Suprapubic skin (tissue), 4 donors: ENCODE measurements at regions not wholly inside any gene's neighbourhood (a gene's known extent, or its start where the extent isn't known, plus 50 kb on each side); places are given as distances from the start of the nearest gene placed in this dataset.

Source experiments
- DNase-seq, 2 donors: peaks; one replicate each; pipeline ENCODE4 v3.0.0-alpha.2; 2019; ENCODE audit warnings: low spot score in 2 of 2
- H3K27ac ChIP-seq: fragments of 200-600 bp; sonication (generic); one replicate; pipeline ENCODE4 v1.5.1; 2019
- H3K27me3 ChIP-seq: fragments of 200-600 bp; sonication (generic); one replicate; pipeline ENCODE4 v1.5.1; 2019
- H3K36me3 ChIP-seq: fragments of 200-600 bp; sonication (generic); one replicate; pipeline ENCODE4 v1.5.1; 2019
- H3K4me1 ChIP-seq: fragments of 200-600 bp; sonication (generic); one replicate; pipeline ENCODE4 v1.5.1; 2019
- H3K4me3 ChIP-seq: fragments of 200-600 bp; sonication (generic); one replicate; pipeline ENCODE4 v1.5.1; 2019; ENCODE audit warnings: mild to moderate bottlenecking
- H3K9me3 ChIP-seq: fragments of 200-600 bp; sonication (generic); one replicate; pipeline ENCODE4 v1.5.1; 2019
- EP300 ChIP-seq: sonication (generic); formaldehyde crosslinking; IDR thresholded peaks from one replicate; pipeline ENCODE4 v1.6.1; 2017; ENCODE audit warnings: antibody characterized with exemption
- POLR2A ChIP-seq, 2 donors: fragments of 450-650 bp; IDR thresholded peaks; one replicate each; pipeline ENCODE4 v1.6.1; 2017; ENCODE audit warnings: antibody characterized with exemption in 2 of 2, mild to moderate bottlenecking in 2 of 2, moderate library complexity in 2 of 2
- POLR2AphosphoS5 ChIP-seq, 3 donors: sonication (generic); formaldehyde crosslinking; IDR thresholded peaks; one replicate each; pipeline ENCODE4 v1.6.1; 2017; ENCODE audit warnings: antibody characterized with exemption in 3 of 3
- WGBS: methylation state at CpG from one replicate; pipeline ENCODE4 v1.1.5; 2018; 5-methylcytosine and 5-hydroxymethylcytosine counted together
- TF ChIP-seq, protein P1 (sequence below), 2 donors: fragments of 200-600 bp in 1 of 2; fragments of 450-650 bp in 1 of 2; sonication (generic) in 1 of 2; IDR thresholded peaks; one replicate each; pipeline ENCODE4 v1.5.1; 2016 to 2019; ENCODE audit warnings: antibody characterized with exemption in 2 of 2, mild to moderate bottlenecking in 1 of 2, moderate library complexity in 1 of 2

DNA sequence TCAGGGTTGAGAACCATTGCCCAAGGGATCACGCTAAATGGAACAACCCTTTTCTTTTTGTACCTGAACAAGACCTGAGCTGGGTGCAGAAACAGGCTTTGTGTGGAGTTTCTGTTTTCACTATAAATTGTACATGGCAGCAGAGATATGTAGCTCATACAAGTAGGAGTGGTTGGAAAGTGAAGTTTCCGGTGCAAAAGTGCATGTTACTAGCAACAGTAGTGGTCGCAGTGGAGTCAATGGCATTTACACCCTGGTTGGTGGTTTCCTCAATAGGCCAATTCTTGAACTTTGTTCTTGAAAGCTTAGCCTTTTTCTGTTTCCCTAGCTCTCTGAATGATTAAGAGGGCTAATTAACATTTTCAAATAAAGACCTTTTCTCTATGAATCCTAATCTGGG is 170.7 kb downstream of the NEBL start:
- no peaks in the 10 kb centered on the region for H3K27me3 ChIP-seq
- no peaks in the 10 kb centered on the region for H3K9me3 ChIP-seq
- 79% methylated on average over 3 of the region's 3 CpGs for WGBS
- no peak for DNase-seq
- H3K27ac ChIP-seq, result no peak overlapping the region
- no peak overlapping the region for H3K4me3 ChIP-seq
- TF ChIP-seq POLR2A (IDR thresholded peaks at IDR 0.05) (no peak), EP300 (no peak), POLR2AphosphoS5 (IDR thresholded peaks at IDR 0.05) (no peak)
- TF ChIP-seq, protein P1, sequence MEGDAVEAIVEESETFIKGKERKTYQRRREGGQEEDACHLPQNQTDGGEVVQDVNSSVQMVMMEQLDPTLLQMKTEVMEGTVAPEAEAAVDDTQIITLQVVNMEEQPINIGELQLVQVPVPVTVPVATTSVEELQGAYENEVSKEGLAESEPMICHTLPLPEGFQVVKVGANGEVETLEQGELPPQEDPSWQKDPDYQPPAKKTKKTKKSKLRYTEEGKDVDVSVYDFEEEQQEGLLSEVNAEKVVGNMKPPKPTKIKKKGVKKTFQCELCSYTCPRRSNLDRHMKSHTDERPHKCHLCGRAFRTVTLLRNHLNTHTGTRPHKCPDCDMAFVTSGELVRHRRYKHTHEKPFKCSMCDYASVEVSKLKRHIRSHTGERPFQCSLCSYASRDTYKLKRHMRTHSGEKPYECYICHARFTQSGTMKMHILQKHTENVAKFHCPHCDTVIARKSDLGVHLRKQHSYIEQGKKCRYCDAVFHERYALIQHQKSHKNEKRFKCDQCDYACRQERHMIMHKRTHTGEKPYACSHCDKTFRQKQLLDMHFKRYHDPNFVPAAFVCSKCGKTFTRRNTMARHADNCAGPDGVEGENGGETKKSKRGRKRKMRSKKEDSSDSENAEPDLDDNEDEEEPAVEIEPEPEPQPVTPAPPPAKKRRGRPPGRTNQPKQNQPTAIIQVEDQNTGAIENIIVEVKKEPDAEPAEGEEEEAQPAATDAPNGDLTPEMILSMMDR (IDR thresholded peaks at IDR 0.05), result no peak
- no peaks in the 10 kb centered on the region for H3K4me1 ChIP-seq
- no peaks in the 10 kb centered on the region for H3K36me3 ChIP-seq

DNA sequence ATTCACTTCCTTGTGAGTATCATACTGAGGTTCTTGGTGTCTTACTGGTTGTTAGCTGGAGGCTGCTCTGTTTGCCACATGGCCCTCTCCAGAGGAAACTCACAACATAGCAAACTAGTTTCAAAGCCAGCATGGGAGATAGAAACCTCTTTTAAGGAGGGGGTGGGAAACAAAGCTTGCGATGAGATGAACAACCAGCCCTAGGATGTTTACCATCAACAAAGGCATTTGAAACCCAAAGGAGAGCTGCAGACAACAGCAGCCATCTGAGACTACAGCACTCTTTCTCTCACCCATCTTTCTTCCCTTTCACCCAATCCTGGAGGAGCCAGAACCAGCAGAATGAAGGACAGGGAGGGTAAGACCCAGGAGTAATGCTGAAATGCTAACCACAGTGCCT is 182.1 kb downstream of the NEBL start:
- H3K9me3 ChIP-seq, result no peaks in the 10 kb centered on the region
- no peak for DNase-seq
- WGBS, result 83% methylated on average over 1 of the region's 1 CpG
- no peak for TF ChIP-seq EP300
- TF ChIP-seq POLR2A (IDR thresholded peaks at IDR 0.05), result no peak
- TF ChIP-seq POLR2AphosphoS5 (IDR thresholded peaks at IDR 0.05), result no peak
- TF ChIP-seq, protein P1 (IDR thresholded peaks at IDR 0.05), result no peak
- no peaks in the 10 kb centered on the region for H3K36me3 ChIP-seq
- no peaks in the 10 kb centered on the region for H3K27me3 ChIP-seq
- H3K27ac ChIP-seq, result no peak overlapping the region
- no peak overlapping the region for H3K4me3 ChIP-seq
- no peaks in the 10 kb centered on the region for H3K4me1 ChIP-seq

DNA sequence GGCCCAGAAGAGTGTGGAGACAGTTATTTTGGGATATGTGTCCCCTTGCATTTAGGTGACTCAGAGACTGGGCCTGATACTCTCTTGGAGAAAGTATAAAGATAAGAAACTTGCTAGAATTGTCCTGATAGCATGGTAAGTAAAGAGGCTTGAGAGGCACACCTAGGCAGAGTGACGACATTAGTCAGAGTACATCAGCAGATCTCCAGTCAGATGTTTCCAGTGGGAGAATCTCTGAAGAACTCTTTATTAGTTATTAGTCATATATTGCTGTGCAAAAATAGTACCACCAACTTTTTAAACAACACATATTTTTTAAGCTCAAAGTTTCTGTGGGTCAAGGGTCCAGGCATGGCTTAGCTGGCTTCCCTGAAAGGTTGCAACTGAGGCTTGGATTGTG is 182.6 kb downstream of the NEBL start:
- 27% methylated on average over 1 of the region's 1 CpG for WGBS
- Histone ChIP-seq H3K4me3 (no peak overlapping the region), H3K4me1 (no peaks in the 10 kb centered on the region), H3K9me3 (no peaks in the 10 kb centered on the region), H3K27me3 (no peaks in the 10 kb centered on the region), H3K27ac (no peak overlapping the region), H3K36me3 (no peaks in the 10 kb centered on the region)
- DNase-seq, result no peak
- TF ChIP-seq, protein P1 (IDR thresholded peaks at IDR 0.05), result no peak
- no peak for TF ChIP-seq EP300
- no peak for TF ChIP-seq POLR2AphosphoS5 (IDR thresholded peaks at IDR 0.05)
- no peak for TF ChIP-seq POLR2A (IDR thresholded peaks at IDR 0.05)

DNA sequence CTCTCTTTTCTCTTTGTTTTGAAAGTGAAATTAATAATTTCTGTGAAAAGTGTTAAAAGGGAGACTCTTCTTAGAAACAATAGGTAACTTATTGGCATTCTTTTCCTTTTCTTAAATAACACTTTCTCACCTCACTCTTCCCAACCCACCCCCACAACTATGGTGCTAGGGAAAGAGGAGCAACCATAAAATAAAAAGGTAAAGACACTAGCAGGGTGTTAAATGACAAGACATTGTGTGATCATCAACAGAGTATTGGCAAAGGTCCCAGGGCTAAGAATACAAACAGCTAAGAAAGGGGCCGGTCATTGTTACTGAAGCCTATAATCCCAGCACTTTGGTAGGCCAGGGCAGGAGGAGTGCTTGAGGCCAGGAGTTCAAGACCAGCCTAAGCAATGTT is 183.7 kb downstream of the NEBL start:
- H3K9me3 ChIP-seq, result no peaks in the 10 kb centered on the region
- no peak overlapping the region for H3K4me3 ChIP-seq
- TF ChIP-seq, protein P1 (IDR thresholded peaks at IDR 0.05), result no peak
- TF ChIP-seq EP300 (no peak), POLR2AphosphoS5 (IDR thresholded peaks at IDR 0.05) (no peak), POLR2A (IDR thresholded peaks at IDR 0.05) (no peak)
- H3K27ac ChIP-seq, result no peak overlapping the region
- WGBS, result 61% methylated on average over 1 of the region's 1 CpG
- H3K4me1 ChIP-seq, result no peaks in the 10 kb centered on the region
- no peaks in the 10 kb centered on the region for H3K36me3 ChIP-seq
- no peaks in the 10 kb centered on the region for H3K27me3 ChIP-seq
- DNase-seq, result no peak

DNA sequence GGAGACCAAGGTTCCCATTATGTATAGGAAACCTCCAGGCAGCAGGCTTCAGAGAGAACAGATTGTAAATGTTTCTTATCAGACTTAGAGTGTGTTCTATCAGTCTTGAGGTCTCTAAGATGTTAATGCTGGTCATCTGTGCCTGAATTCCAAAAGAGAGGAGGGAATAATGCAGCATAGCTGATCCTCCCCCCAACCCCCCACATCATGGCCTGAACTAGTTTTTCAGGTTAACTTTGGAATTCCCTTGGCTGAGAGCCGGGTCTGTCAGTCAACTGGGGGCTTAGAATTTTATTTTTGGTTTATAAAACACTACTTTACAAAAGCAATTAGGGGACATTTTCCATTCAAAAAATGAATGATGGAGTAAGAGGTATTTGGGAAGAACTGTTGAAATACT is 184.3 kb downstream of the NEBL start:
- Histone ChIP-seq H3K9me3 (no peaks in the 10 kb centered on the region), H3K27ac (no peak overlapping the region), H3K27me3 (no peaks in the 10 kb centered on the region), H3K4me3 (no peak overlapping the region), H3K36me3 (no peaks in the 10 kb centered on the region), H3K4me1 (no peaks in the 10 kb centered on the region)
- 52% methylated on average over 1 of the region's 1 CpG for WGBS
- TF ChIP-seq POLR2AphosphoS5 (IDR thresholded peaks at IDR 0.05) (no peak), EP300 (no peak), POLR2A (IDR thresholded peaks at IDR 0.05) (no peak)
- TF ChIP-seq, protein P1 (IDR thresholded peaks at IDR 0.05), result no peak
- no peak for DNase-seq
